HG03439 (cell line): ENCODE measurements at regions not wholly inside any gene's neighbourhood (a gene's known extent, or its start where the extent isn't known, plus 50 kb on each side); places are given as distances from the start of the nearest gene placed in this dataset.

Experiments used
- ATAC-seq: cut with Tn5 transposase; IDR thresholded peaks from one replicate; pipeline ENCODE4 v1.9.1; 2021; ENCODE audit warnings: mild to moderate bottlenecking, moderate library complexity; ENCODE audit not compliant: unreplicated experiment

DNA sequence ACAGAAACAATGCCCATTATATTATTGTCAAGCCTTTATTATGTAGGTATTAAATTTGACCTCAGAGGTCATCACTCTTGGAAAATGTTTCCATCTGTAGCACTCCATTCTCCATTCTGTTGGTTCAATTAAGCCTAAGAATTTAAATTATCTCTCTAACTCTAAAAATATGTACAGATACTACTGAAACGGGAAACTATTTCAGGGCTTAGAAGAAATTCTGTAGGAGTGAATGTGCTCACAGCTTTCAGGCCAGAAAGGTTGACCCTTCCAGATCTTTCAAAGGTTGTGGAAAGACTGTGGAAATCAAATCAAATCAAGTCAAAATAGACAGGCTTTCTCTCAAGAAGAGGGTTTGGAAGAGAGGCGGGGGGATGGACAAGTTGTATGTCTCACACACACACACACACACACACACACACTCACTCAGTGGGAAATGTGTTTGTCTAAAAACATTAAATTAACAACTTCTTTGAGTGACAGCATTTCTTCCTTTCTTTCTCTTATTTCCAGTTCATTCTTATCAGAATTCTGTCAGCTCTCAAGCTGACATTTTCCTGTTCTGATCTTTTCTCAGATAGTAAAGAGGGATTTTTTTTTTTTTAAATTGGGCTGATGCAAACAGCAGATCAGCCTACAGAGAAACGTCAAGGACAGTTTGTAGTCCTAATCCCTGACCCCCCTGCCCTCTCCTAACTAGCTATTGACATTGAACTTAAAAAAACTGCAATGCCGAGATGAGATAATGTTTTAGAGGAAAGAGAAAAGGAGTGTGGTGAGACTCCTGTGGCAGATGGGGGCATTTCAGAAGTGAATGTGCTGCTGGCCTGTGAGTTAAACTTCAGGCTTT lies 139.0 kb upstream of the ZFHX3 start:
- no peak for ATAC-seq

DNA sequence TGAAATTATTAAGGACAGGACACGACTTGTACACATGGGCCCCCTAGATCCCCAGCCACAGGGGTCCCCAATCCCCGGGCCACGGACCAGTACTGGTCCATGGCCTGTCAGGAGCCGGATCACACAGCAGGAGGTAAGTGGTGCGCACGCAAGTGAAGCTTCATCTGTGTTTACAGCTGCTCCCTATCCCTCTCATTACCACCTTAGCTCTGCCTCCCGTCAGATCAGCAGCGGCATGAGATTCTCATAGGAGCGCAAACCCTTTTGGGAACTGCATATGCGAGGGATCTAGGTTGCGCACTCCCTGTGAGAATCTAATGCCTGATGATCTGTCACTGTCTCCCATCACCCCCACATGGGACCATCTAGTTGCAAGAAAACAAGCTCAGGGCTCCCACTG lies 137.8 kb upstream of the ZFHX3 start:
- ATAC-seq = no peak

DNA sequence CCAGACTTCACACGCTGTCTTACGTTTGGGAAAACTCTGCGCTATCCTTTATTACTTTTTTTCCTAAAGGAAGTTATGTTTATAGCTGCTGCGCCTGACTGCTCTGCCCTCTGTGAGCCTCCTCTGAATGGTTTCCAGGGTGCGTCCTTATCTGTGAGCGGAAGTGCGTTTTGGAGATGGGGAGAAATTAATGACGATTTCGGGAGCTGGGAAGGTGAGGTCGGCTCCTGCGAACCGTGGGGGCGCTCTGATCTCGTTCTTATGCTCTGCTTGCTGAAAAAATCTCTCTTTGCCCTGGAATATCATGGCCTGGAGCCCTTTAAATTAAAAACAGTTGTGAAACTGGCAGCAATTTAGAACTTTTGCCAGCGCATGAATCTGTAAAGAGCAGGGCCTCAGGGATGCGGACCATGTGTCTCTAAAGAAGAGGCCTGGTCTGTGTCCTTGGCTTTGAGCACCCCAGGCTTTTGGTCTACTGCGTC lies 135.7 kb upstream of the ZFHX3 start:
- no peak for ATAC-seq

DNA sequence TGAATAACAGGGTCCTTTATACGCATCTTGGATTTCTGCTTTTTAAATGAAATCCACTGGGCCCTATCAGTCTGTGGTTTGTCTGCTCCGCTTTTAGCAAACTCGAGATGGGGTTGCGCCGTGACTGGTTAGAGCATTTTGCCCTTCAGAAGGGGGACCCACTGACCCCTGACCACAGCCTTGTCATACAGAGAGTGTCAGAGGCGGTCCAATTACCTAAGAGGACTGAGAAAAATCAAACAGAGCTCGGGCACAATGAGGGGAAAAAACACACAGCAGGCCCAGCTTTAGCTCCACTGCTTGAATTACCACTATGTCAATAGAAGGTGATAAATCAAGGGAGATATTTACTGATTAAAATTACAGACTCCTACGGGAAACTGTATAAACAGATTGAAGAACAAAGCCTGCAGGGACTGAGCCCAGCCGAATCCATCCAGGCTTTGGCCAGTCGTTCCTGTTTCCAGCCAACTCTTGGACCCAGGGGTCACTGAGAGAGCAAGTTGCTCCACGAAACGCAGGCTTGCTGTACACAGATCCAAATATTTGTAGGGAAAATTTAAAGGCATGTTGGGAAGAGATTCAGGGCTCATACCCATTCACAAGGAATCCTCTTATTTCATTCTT lies 131.9 kb upstream of the ZFHX3 start:
- ATAC-seq = no peak

DNA sequence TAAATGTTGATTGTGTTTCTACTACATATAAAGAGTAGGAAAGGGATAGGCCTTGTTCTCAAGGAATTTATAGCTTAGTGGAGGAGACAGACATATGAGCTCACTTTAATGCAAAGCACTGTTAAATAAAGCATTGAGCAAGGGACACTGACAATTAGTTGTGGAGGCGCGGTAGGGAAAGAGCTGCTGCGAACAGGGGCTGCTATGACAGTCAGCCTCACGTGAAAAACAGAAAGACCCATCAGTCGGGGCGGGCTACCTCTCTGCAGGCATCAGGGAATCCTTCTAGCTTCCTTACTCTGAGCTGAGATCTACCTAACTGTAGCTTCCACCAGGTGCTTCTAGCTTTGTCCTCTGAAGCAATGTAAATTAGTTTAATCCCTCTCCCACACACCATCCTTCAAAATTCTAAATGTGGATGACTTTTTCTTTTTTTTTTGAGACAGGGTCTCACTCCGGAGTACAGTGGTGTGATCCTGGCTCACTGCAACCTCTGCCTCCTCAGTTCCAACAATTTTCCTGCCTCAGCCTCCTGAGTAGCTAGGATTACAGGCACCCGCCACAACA lies 129.9 kb upstream of the ZFHX3 start:
- ATAC-seq = no peak

DNA sequence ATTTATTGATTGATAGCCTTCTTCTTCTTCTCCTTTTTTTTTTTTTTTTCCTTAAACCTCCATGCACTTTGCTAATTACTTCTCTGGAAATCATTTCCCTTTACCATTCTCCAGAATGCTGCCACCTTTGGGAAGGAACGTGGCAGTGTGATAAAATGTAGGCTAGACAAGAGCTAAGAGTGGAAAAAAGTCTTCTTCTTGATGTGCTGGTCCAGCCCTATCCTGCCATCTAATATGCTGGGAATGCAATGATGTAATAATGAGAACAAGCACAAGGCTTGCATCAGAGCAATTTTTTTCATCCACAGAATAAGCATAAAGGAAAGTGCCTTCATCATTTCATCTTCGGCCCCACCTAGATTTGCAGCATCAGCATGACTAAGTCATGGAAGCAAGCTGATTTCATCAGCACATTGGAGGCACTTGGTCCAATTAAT lies 128.7 kb upstream of the ZFHX3 start:
- no peak for ATAC-seq

DNA sequence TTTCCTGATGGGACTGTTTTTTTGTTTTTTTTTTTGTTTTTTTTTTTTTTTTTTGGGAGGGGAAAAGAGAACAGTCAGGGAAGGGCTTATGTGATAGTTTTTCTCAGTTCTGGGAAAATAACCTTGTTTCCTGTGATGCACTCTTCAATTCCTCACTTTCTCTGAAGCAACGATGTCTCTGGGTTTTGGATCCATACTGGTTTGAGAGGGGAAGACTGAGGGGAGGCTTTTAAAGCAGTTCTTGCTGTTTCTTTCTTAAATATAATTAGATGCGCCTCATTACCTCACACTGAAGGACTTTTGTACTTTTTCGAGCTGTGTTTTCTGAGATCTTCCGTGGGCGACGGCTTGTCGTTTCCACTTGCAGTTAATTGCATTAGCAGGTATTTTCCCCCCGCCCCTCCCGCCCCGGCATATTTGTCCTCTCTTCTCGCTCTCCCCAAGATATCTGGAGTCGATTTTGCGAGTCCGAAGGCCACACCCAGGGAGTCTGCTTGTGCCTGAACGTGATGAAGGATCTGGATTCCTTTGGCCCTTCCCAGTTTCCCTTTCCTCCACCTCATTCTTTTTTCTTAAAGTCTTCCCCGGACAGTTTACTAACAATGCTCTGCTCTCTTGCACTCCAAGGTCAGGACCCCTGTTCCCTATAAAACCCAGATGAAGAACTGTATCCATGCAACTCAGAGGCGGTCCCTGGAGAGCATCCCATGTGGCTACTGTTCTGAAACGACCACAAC lies 125.2 kb upstream of the ZFHX3 start:
- ATAC-seq = no peak

DNA sequence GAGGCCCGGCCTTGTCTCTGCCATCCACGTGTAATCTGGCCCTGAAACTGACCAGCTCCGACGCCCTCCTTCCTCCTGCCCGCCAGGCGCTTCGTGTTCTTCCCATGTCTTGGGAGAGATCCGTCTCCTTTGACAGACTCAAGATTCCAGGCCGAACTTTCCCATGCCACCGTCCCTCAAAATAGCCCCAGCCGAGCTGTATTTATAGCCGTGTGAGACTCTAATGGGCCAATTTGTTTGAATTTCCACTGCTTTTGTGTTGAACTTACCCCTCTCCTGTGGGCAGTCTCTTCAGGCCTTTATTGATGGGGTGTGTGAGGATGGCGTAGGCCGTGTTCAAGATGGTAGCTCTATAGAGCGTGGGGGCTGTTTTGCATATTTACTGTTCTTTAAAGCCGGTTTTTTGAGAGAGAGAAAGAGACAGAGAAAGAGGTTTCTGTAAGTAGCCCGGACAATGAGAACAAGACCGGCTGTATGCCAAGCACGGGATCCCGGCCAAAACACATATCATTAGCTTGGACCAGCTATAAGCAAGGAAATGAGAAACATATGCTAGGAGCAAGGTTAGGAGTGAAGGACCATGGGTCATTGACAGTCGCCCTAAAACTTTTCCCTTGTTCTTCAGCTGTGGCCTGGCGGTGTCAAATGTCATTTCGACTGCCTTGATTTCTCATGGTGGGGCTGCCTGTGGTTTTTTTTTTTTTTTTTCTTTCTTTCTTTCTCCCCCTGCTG lies 124.5 kb upstream of the ZFHX3 start:
- ATAC-seq = no peak

DNA sequence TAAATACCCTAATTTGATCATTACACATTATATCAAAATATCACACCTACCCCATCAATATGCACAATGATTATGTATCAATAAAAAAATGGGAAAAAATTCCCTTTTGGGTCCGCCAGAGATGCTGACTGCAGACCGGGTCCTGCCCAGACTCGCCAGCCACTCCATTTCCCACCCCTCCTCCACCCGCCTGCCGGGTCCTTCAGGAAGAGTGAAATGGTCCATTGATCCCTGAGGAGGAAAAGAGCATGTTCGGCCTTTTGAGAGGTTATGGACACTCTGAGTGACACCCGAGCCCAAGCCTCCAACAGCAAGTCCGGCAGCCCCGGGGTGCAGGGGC lies 123.9 kb upstream of the ZFHX3 start:
- no peak for ATAC-seq

DNA sequence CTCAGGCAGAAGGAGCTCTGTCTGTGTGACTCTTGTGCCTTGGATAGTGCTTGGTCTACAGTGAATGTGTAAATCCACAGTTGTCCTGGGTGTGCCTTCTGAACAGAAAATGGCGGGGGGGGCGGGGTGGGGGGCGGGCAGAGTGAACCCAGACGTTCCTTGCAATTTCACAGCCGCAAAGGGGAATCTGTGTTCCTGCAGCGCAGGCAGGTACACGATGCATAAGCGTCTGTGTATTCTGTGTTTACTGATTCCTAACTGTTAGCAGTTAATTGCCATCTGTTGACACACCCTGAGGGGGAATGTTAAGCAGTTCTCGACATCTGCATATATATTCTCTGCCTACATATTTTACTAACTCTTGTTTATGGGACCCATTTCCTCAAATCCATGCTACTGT lies 123.5 kb upstream of the ZFHX3 start:
- ATAC-seq = no peak

DNA sequence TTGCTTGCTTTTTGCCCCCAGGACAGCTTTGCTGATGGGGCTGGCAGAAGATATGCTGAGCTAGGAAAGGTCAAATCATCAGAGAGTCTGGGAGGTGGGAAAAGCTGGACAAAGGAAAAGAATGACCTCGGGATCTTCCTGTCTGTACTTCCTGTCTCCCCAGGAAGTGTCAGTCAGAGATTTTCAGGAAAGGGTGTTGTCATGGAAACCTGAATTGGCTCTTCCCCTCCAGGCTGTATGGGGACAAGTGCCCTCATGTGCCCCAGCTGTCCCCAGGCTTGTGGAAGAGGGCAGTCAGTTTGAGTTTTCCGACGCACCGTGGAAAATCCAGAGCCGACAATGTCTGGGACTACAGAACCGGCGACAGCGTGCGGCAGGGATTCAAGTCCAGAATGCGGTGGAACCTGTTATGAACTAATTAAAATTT lies 122.7 kb upstream of the ZFHX3 start:
- ATAC-seq = no peak

DNA sequence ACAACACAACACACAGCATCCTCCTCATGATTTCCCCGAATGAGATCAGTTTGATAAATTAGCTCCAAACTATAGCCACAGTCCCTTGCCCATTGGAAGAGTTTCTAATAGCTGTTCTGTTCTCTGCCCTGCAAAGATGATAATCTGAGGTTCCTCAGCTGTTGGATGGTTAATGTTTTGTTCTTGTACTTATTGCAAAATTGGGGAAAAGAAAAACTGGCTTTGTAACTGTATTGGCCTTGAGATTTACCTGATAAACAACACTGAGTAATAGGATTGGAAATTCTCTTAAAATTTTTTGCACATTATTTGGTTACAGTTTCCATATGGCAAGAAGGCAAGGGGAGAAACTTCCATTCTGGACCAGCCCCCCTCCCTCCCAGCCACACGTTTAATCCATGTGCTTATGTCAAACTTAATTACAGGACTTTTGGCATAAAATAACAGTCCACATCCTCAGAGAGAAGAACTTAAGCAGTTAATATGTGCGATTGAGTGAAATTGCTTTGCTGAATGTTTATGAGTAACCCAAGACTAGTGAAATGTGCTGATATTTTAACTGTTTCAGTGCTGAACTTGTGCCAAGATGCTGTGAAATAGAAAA lies 119.1 kb upstream of the ZFHX3 start:
- no peak for ATAC-seq

DNA sequence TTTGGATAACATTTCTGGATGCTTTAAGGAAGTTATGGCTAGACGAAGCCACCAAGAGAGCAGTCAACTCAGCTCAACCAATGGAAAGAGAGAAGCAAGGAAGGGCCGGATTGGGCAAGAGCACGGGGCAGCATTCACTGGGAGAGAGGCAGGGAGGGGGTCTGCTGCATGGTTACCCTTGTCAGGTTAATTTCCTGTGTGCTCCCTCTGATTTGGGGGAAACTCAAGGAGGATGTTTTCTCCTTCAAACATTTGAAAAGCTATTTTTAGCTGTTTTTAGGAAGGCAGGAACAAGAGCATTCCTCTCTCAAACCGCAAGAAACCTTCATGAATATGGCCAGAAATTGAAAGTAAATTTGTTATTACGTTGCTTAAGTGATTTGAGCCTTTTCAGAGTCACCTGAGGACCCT lies 118.5 kb upstream of the ZFHX3 start:
- no peak for ATAC-seq

DNA sequence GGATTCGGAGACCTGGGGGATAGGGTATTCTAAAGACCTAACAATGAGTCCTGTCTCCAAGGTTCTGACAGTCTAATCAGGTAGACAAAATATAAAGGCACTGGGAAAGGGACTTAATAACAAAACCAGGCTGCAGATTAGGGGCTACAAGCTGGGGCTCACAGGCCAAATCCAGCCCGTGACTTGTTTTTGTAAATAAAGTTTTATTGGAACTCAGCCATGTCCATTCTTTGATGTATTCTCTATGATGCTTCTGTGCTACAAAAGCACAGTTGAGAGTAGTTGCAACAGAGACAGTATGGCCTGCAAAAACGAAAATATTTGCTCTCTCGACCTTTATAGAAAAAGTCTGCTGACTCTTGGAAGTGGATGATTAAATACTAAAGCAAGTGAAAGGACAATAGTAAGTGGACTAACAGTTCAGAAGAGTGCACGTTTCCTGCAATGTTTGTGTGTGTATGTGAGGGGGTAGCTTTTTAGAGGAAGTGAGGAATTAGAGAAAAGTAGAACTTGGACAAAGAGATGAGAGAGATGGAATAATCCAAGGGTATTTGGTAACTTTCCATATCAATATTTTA lies 115.4 kb upstream of the ZFHX3 start:
- ATAC-seq = no peak

DNA sequence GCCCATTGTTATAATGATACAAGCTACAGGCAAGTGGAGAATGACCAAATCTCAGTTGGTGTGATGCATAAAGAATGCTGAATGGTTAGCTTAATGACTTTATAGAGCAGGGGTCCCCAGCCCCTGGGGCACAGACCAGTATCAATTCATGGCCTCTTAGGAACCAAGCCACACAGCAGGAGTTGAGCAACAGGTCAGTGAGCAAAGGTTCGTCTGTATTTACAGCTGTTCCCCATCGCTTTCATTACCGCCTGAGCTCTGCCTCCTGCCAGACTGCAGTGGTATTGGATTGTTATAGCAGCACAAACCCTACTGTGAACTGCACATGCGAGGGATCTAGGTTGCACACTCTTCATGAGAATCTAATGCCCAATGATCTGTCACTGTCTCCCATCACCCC lies 114.0 kb upstream of the ZFHX3 start:
- no peak for ATAC-seq

DNA sequence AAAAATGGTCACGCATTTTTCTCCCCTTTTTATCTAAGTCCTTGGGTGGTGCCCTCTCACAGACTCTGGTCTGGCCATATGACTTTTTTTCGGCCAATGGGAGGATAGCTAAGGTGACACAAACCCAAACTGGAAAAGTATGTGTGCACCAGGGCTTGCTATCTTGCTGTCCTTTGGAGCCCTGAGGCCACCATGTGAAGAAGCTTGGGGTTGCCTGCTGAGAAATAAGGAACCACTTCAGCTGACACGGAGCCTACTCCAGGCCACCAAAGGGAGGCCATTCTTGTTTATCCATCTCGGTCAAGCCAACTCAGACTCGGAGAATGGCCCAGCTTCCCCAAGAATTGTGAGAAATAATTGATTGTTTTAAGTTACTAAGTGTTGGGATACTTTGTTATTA lies 111.4 kb upstream of the ZFHX3 start:
- ATAC-seq = no peak

DNA sequence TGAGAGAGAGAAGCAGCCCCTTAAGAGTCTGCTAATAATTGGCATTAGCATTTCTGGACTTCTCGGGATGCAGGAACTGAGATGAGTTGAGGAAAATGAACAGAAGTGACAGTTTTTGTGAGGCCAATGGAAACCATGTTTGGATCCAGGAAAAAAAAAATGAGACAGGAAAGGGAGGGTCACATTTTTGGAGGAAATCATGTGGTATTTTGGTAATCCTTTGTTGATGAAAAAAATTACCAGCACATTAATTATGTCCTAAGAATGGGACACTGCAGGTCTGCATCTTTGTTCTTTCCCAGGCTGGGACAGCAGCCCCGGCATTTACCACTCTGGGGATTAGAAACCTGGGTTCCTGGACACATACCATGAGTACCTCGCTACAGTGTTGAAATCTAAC lies 109.9 kb upstream of the ZFHX3 start:
- no peak for ATAC-seq

DNA sequence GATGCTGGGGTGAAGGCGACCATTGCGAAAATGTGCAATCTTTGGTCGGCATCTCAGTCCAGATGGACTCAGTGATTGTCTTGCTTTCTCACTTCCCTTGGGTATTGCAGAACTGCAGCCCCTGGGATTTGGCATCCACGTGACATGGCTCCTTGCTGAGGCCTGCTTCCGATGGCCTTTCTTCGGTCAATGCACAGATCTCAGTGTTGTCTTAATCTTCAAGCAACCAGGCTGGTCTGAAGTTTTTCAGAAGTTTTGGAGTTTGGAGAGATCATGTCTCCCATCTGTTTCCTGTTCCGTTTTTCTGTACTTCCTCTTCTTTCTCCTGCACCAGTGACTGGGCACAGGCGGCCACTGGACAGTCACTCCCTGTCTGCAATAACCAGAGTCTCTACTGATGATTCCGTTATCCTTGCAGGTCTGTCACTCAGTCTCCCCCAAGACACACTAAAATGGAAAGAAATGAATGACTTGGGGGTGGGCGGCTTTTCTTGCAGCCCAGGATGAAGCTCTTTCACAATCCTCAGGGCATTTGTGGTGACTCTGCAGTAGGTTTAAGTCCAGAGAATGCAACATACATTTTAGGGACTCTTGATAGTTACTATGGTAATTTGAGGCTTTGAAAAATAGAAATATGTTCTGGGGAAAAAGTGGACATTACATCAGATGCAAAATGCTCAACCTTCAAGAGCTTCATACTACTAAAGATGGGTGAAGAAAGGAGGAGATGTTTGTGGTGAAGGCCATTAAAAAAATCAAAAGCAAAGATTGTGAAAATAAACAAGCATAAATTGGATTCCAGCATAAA lies 106.3 kb upstream of the ZFHX3 start:
- ATAC-seq = no peak

DNA sequence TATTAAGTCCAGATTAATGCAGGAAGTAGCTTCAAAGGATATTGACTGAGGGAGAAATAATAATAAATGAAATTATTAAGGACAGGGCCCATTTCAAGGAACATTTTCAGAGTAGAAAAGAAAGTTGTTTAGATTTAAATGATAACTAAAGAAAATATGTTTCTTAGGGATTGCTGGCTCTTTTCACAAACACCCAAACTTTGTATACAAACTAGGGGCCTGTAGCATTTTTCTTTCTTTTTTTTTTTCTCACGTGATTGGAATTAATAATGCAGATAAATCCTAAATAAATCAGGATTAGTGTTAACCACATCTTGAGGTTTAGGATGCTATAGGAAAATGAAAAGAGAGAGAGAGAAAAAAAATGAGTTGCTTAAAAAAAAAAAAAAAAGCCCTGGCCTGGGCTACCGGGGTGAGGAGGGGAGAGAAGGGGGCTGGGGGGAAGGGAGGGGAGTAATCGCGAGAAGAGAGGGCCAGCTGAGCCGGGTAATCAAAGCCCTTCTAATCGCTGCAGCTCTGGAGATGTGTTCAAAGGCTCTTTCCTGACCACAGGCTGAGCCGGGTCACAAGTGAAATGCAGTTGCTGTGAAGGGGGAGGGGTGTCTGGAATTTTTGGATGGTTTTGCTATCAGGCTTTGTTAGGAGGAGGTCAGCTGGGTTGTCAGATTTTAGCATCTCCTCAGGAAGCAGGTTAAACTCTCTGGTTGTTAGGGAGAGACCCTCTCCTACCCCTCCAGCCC lies 104.6 kb upstream of the ZFHX3 start:
- no peak for ATAC-seq
